ENCODE measurements at regions not wholly inside any gene's neighbourhood (a gene's known extent, or its start where the extent isn't known, plus 50 kb on each side); places are given as distances from the start of the nearest gene placed in this dataset.

DNA sequence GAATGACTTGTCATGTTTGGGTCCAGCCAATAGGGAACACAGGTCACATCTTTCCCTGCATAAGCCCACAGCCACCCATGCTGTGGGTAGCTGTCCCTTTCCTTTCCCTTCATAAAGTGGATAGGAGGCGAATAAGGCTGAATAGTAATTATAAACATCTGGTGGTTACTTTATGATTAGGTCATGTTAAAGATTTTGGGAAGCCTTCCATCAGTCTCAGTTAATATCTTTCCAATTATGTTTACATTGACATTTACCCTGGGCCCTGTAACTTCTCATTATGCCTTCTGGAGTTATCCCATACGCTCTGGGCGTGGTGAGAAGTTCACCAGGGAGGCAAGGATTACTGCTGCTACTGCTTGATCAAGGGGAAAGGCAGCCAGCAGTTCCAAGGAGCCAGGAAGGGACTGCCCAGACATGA, 197.2 kb downstream of the HLX start:
- intact Hi-C loops (cut with micrococcal nuclease; ENCODE audit: unreplicated experiment) (no loop called here), in situ Hi-C loops (cut with MboI) (no loop called here)
- ATAC-seq (no peak), FAIRE-seq (no peak), DNase-seq (ENCODE audit: low read depth, low spot score) (no peak)
- ChIA-PET SMC1A (ENCODE audit: uncharacterized antibody, unreplicated experiment) (interaction anchor here (1.0 to 1.3 kb wide), 2 partner anchors 17 to 24 kb away, joined by 3 read pairs; no protein-coding TSS in a partner anchor), RAD21 (ENCODE audit: unreplicated experiment) (no interaction called here), CTCF (interaction anchor here (0.6 kb wide), 3 partner anchors 76 to 197 kb away, joined by 3 to 4 read pairs (median 3); partner anchors contain the start of gene HLX), POLR2A (no interaction called here)
- Histone ChIP-seq H3K9me3 (replicated peaks; ENCODE audit: control insufficient read depth, insufficient read depth, low read length) (peaks cover 6% of the 10 kb centered on the region), H3K4me2 (ENCODE audit: control insufficient read depth, insufficient read depth) (no peak overlapping the region), H3K36me3 (ENCODE audit: control insufficient read depth in 2 of 2, insufficient read depth in 2 of 2, low read length in 1 of 2) (no peaks in the 10 kb centered on the region), H3K4me1 (ENCODE audit: control insufficient read depth, insufficient read depth, low read length) (peaks cover 11% of the 10 kb centered on the region), H2AFZ (ENCODE audit: control insufficient read depth, low read depth, low read length) (no peak overlapping the region), H4K20me1 (ENCODE audit: control insufficient read depth, insufficient read depth) (no peaks in the 10 kb centered on the region), H3K27ac (ENCODE audit: control insufficient read depth, insufficient read depth) (no peak overlapping the region), H3K79me2 (ENCODE audit: control insufficient read depth, insufficient read depth, low read length) (no peaks in the 10 kb centered on the region), H3K9ac (ENCODE audit: control insufficient read depth, insufficient read depth, low read length) (no peak overlapping the region), H3K4me3 (no peak overlapping the region), H3K27me3 (replicated peaks in 1 of 2; ENCODE audit: control insufficient read depth in 2 of 2, insufficient read depth in 2 of 2, low read length in 1 of 2) (no peaks in the 10 kb centered on the region)
- TF ChIP-seq JUND (IDR thresholded peaks at IDR 0.05; ENCODE audit: low read depth, low read length) (no peak), MTA3 (IDR thresholded peaks at IDR 0.05; ENCODE audit: borderline replicate concordance, low read length) (no peak), ZNF274 (IDR thresholded peaks at IDR 0.05; ENCODE audit: insufficient read depth, insufficient read length) (no peak), TCF7 (IDR thresholded peaks at IDR 0.05; ENCODE audit: borderline replicate concordance) (no peak), EED (IDR thresholded peaks at IDR 0.05; ENCODE audit: low read depth) (no peak), STAT3 (IDR thresholded peaks at IDR 0.05; ENCODE audit: low read depth, low read length) (no peak), NFXL1 (IDR thresholded peaks at IDR 0.05; ENCODE audit: borderline replicate concordance) (no peak), NBN (IDR thresholded peaks at IDR 0.05) (no peak), ATF7 (IDR thresholded peaks at IDR 0.05; ENCODE audit: low read depth) (no peak), SIX5 (IDR thresholded peaks at IDR 0.05; ENCODE audit: low read depth, low read length, severe bottlenecking) (no peak), TARDBP (IDR thresholded peaks at IDR 0.05; ENCODE audit: borderline replicate concordance) (no peak), PRDM15 (CRISPR knock-in tag; IDR thresholded peaks at IDR 0.05) (no peak), TCF3 (IDR thresholded peaks at IDR 0.05; ENCODE audit: borderline replicate concordance, insufficient read depth, low read depth, low read length) (no peak), CBFB (IDR thresholded peaks at IDR 0.05; ENCODE audit: low read depth) (no peak), MYC (IDR thresholded peaks at IDR 0.05; ENCODE audit: insufficient read depth, insufficient read length, insufficient replicate concordance, low read length, severe bottlenecking) (no peak), NRF1 (conservative IDR thresholded peaks at IDR 0.05; ENCODE audit: low read depth, low read length) (no peak), POLR2A (IDR thresholded peaks at IDR 0.05; ENCODE audit: low read depth, low read length) (no peak), ZNF622 (IDR thresholded peaks at IDR 0.05) (no peak)
- TF ChIP-seq, protein P1, sequence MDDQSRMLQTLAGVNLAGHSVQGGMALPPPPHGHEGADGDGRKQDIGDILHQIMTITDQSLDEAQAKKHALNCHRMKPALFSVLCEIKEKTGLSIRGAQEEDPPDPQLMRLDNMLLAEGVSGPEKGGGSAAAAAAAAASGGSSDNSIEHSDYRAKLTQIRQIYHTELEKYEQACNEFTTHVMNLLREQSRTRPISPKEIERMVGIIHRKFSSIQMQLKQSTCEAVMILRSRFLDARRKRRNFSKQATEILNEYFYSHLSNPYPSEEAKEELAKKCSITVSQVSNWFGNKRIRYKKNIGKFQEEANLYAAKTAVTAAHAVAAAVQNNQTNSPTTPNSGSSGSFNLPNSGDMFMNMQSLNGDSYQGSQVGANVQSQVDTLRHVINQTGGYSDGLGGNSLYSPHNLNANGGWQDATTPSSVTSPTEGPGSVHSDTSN (IDR thresholded peaks at IDR 0.05; ENCODE audit: insufficient replicate concordance, low read depth, low read length): no peak
- TF ChIP-seq, protein P2, sequence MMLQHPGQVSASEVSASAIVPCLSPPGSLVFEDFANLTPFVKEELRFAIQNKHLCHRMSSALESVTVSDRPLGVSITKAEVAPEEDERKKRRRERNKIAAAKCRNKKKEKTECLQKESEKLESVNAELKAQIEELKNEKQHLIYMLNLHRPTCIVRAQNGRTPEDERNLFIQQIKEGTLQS (IDR thresholded peaks at IDR 0.05; ENCODE audit: borderline replicate concordance, extremely low read depth, low read depth, low read length): no peak
- no TSS peak for BruUV-seq (replicated peaks)
- WGBS (ENCODE audit: insufficient coverage, insufficient replicate concordance, low lambda C conversion rate, missing lambda C conversion rate): 59% methylated on average over 3 of the region's 3 CpGs
